ENCODE measurements at regions not wholly inside any gene's neighbourhood (a gene's known extent, or its start where the extent isn't known, plus 50 kb on each side); places are given as distances from the start of the nearest gene placed in this dataset.

- H3K4me3 ChIP-seq (ENCODE audit: low read depth, low read length, poor library complexity, severe bottlenecking): no peak overlapping the region
- no TSS peak for BruUV-seq (replicated peaks)
- no peak for DNase-seq (ENCODE audit: low spot score)
Observed at GRCh38 chr5:111967463-111967862, 210.5 kb upstream of the NREP start.

DNA sequence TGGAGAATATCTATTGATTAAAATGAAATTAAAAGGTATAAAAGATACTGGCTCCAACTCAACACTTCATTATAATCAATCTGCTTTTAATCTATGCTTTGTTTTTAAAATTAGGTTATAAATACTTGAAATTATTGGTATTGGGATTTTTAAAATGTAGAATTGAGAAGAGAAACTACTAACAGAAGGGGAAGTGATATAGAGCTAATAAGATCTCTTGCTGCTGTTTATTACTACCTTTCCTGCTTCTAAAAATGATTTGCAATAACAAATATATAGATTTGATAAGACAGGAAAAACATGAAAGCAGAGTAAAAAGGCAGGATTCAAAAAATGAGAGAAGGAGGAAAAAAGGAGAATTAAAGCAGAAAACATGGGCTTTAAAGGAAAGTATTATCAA lies 209.3 kb upstream of the NREP start:
- Histone ChIP-seq H3K9me3 (ENCODE audit: low read length) (no peaks in the 10 kb centered on the region), H3K4me1 (ENCODE audit: insufficient read depth, low read length, poor library complexity, severe bottlenecking) (no peaks in the 10 kb centered on the region), H3K4me2 (ENCODE audit: low read length) (no peak overlapping the region), H4K20me1 (ENCODE audit: insufficient read depth, low read length) (no peaks in the 10 kb centered on the region), H3K36me3 (ENCODE audit: insufficient read depth, low read length) (no peaks in the 10 kb centered on the region), H3K27ac (ENCODE audit: low read depth, low read length, poor library complexity, severe bottlenecking) (no peak overlapping the region), H3K79me2 (ENCODE audit: insufficient read depth, low read depth, low read length) (no peaks in the 10 kb centered on the region), H3K4me3 (ENCODE audit: low read depth, low read length, poor library complexity, severe bottlenecking) (no peak overlapping the region), H2AFZ (ENCODE audit: low read length) (no peak overlapping the region), H3K9me2 (ENCODE audit: insufficient read depth, low read length) (no peaks in the 10 kb centered on the region)
- BruUV-seq (replicated peaks): no TSS peak
- no peak for DNase-seq (ENCODE audit: low spot score)
- POLR2A ChIA-PET: interaction anchor here (0.7 to 0.8 kb wide), 2 partner anchors 10 to 33 kb away, joined by 3 read pairs; no protein-coding TSS in a partner anchor
- CTCF ChIA-PET (ENCODE audit: unreplicated experiment): no interaction called here
- intact Hi-C loops (cut with micrococcal nuclease; ENCODE audit: unreplicated experiment): no loop called here
- TF ChIP-seq CTCF (conservative IDR thresholded peaks at IDR 0.05; ENCODE audit: low read length) (no peak), EZH2phosphoT487 (IDR thresholded peaks at IDR 0.05; ENCODE audit: borderline replicate concordance, low read depth, low read length) (no peak)

More at GRCh38 chr5:111967463-111967862, 210.5 kb upstream of the NREP start:
- ChIA-PET POLR2A (interaction anchor here (0.8 kb wide), 1 partner anchor 10 kb away, joined by 3 read pairs; no protein-coding TSS in a partner anchor), CTCF (ENCODE audit: unreplicated experiment) (no interaction called here)
- TF ChIP-seq CTCF (conservative IDR thresholded peaks at IDR 0.05; ENCODE audit: low read length): no peak
- TF ChIP-seq EZH2phosphoT487 (IDR thresholded peaks at IDR 0.05; ENCODE audit: borderline replicate concordance, low read depth, low read length): no peak
- H2AFZ ChIP-seq (ENCODE audit: low read length): no peak overlapping the region
- intact Hi-C loops (cut with micrococcal nuclease; ENCODE audit: unreplicated experiment): no loop called here
- H3K9me2 ChIP-seq (ENCODE audit: insufficient read depth, low read length): no peaks in the 10 kb centered on the region
- no peaks in the 10 kb centered on the region for H3K9me3 ChIP-seq (ENCODE audit: low read length)
- no peaks in the 10 kb centered on the region for H4K20me1 ChIP-seq (ENCODE audit: insufficient read depth, low read length)
- no peaks in the 10 kb centered on the region for H3K79me2 ChIP-seq (ENCODE audit: insufficient read depth, low read depth, low read length)
- H3K27ac ChIP-seq (ENCODE audit: low read depth, low read length, poor library complexity, severe bottlenecking): no peak overlapping the region
- no peak overlapping the region for H3K4me2 ChIP-seq (ENCODE audit: low read length)
- no peaks in the 10 kb centered on the region for H3K36me3 ChIP-seq (ENCODE audit: insufficient read depth, low read length)
- no peaks in the 10 kb centered on the region for H3K4me1 ChIP-seq (ENCODE audit: insufficient read depth, low read length, poor library complexity, severe bottlenecking)

DNA sequence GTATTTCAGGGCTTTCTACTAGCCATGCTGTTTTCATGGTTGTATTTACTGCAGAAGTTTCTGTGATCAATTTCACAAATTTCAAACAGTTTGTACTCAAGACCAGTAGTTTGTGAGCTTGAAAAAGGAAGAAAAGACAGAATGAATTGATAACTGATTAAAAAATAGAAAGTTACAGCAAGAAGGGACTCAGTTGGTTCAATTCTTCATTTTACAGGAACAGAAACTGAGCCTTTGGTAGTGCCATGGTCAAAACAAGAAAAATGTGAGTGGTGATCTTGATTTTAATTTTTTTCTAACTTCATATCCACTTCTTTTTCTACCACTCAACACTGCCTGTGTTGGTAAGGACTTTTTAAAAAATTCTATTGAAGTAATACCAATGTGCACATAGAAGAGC lies 206.6 kb upstream of the NREP start:
- TF ChIP-seq CTCF (conservative IDR thresholded peaks at IDR 0.05; ENCODE audit: low read length) (no peak), EZH2phosphoT487 (IDR thresholded peaks at IDR 0.05; ENCODE audit: borderline replicate concordance, low read depth, low read length) (no peak)
- Histone ChIP-seq H3K27ac (ENCODE audit: low read depth, low read length, poor library complexity, severe bottlenecking) (no peak overlapping the region), H3K4me1 (ENCODE audit: insufficient read depth, low read length, poor library complexity, severe bottlenecking) (no peaks in the 10 kb centered on the region), H3K9me3 (ENCODE audit: low read length) (no peaks in the 10 kb centered on the region), H3K4me2 (ENCODE audit: low read length) (no peak overlapping the region), H4K20me1 (ENCODE audit: insufficient read depth, low read length) (no peaks in the 10 kb centered on the region), H3K36me3 (ENCODE audit: insufficient read depth, low read length) (no peaks in the 10 kb centered on the region), H3K9me2 (ENCODE audit: insufficient read depth, low read length) (no peaks in the 10 kb centered on the region), H2AFZ (ENCODE audit: low read length) (no peak overlapping the region), H3K4me3 (ENCODE audit: low read depth, low read length, poor library complexity, severe bottlenecking) (no peak overlapping the region), H3K79me2 (ENCODE audit: insufficient read depth, low read depth, low read length) (no peaks in the 10 kb centered on the region)
- POLR2A ChIA-PET: interaction anchor here (0.6 kb wide), 1 partner anchor 340 kb away, joined by 4 read pairs; no protein-coding TSS in a partner anchor
- intact Hi-C loops (cut with micrococcal nuclease; ENCODE audit: unreplicated experiment): no loop called here
- no peak for DNase-seq (ENCODE audit: low spot score)
- CTCF ChIA-PET (ENCODE audit: unreplicated experiment): no interaction called here
- no TSS peak for BruUV-seq (replicated peaks)
